ENCODE measurements at regions not wholly inside any gene's neighbourhood (a gene's known extent, or its start where the extent isn't known, plus 50 kb on each side); places are given as distances from the start of the nearest gene placed in this dataset.
"Not testable (repeated sequence)": the region's sequence is repeated elsewhere in the genome, so short reads cannot be mapped to it uniquely, and the experiment has no call there.

GRCh38 chr1:228943436-228943835 lies 208.2 kb downstream of the RHOU start:
- ATAC-seq (no peak), DNase-seq (no peak)
- intact Hi-C loops (cut with DNase I): no loop called here
- no peak overlapping the region for H3K27ac ChIP-seq
- H3K36me3 ChIP-seq: no peaks in the 10 kb centered on the region
- TF ChIP-seq CTCF (IDR thresholded peaks at IDR 0.05): no peak
- no peaks in the 10 kb centered on the region for H3K27me3 ChIP-seq (ENCODE audit: low read depth)
- no peak overlapping the region for H3K4me3 ChIP-seq
- H3K9me3 ChIP-seq: no peaks in the 10 kb centered on the region
- peaks cover 7% of the 10 kb centered on the region for H3K4me1 ChIP-seq

- Histone ChIP-seq H3K36me3 (no peaks in the 10 kb centered on the region), H3K27ac (no peak overlapping the region), H3K9me3 (no peaks in the 10 kb centered on the region), H3K4me1 (no peaks in the 10 kb centered on the region), H3K27me3 (ENCODE audit: low read depth) (no peaks in the 10 kb centered on the region), H3K4me3 (no peak overlapping the region)
- no peak for ATAC-seq
- TF ChIP-seq CTCF (IDR thresholded peaks at IDR 0.05): no peak
- intact Hi-C loops (cut with DNase I): no loop called here
- no peak for DNase-seq
Measured at GRCh38 chr1:228944296-228944695, 209.0 kb downstream of the RHOU start.

DNA sequence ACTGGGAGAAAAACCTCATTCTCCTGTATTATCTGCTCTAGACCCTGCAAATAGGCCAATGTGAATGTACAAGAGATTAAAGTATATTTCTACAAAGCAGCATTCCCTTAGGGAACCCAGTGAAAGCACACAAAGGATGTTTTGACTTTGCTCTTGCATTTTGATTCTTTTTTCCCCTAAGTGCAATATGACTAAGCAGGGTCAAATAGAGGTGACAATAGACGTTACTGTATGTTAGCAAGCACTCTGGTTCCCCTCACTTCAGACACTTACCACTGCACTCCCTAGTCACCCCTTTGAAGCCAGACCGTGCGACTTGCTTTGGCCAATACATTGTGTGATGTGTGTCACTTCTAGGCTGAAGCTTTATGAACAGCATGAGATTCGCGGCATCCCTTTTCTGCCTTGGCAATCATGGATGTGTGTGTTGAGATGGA lies 209.7 kb downstream of the RHOU start:
- H3K27ac ChIP-seq: no peak overlapping the region
- no peaks in the 10 kb centered on the region for H3K27me3 ChIP-seq (ENCODE audit: low read depth)
- no peaks in the 10 kb centered on the region for H3K4me1 ChIP-seq
- intact Hi-C loops (cut with DNase I): no loop called here
- no peaks in the 10 kb centered on the region for H3K36me3 ChIP-seq
- H3K4me3 ChIP-seq: no peak overlapping the region
- no peaks in the 10 kb centered on the region for H3K9me3 ChIP-seq
- TF ChIP-seq CTCF (IDR thresholded peaks at IDR 0.05): no peak
- ATAC-seq: peak in 1 of 2 donors; percentile 50
- no peak for DNase-seq

GRCh38 chr1:228945885-228946284 lies 210.6 kb downstream of the RHOU start:
- no peaks in the 10 kb centered on the region for H3K4me1 ChIP-seq
- no peaks in the 10 kb centered on the region for H3K27me3 ChIP-seq (ENCODE audit: low read depth)
- no peak overlapping the region for H3K4me3 ChIP-seq
- intact Hi-C loops (cut with DNase I): no loop called here
- no peak for DNase-seq
- no peaks in the 10 kb centered on the region for H3K9me3 ChIP-seq
- TF ChIP-seq CTCF (IDR thresholded peaks at IDR 0.05): no peak
- ATAC-seq: no peak
- no peak overlapping the region for H3K27ac ChIP-seq
- H3K36me3 ChIP-seq: no peaks in the 10 kb centered on the region

DNA sequence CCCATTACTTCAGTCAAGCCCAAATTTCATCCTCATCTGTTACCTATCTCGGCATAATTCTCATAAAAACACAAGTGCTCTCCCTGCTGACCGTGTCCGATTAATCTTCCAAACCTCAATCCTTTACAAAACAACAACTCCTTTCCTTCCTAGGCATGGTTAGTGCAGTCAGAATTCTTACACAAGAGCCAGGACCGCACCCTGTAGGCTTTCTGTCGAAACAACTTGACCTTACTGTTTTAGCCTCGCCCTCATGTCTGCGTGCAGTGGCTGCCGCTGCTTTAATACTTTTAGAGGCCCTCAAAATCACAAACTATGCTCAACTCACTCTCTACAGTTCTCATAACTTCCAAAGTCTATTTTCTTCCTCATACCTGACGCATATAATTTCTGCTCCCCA lies 214.3 kb downstream of the RHOU start:
- DNase-seq: peak; percentile 67
- H3K27me3 ChIP-seq (ENCODE audit: low read depth); H3K9me3 ChIP-seq; ATAC-seq; H3K36me3 ChIP-seq; intact Hi-C loops (cut with DNase I); H3K4me3 ChIP-seq; H3K4me1 ChIP-seq: not testable (repeated sequence)
- peak overlapping the region; percentile 71 for H3K27ac ChIP-seq

DNA sequence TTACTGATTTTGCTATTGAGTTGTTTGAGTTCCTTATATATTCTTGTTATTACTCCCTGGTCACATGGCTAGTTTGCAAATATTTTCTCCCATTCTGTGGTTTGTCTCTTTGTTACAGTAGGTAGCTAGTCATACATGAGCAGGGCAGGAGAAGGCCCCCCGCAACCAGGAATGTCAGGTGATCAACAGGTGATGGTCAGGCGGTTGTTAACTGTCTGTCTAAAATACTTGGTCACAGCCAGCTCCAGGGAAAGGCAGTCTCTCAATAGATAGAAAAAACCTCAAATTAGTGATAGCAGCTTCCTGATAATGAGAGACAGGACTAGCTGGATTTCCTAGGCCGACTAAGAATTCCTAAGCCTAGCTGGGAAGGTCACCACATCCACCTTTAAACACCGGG lies 217.9 kb downstream of the RHOU start:
- no peaks in the 10 kb centered on the region for H3K9me3 ChIP-seq
- H3K4me1 ChIP-seq: peaks cover 3% of the 10 kb centered on the region
- H3K27ac ChIP-seq: no peak overlapping the region
- ATAC-seq: no peak
- no peaks in the 10 kb centered on the region for H3K36me3 ChIP-seq
- intact Hi-C loops (cut with DNase I): no loop called here
- no peak overlapping the region for H3K4me3 ChIP-seq
- TF ChIP-seq CTCF (IDR thresholded peaks at IDR 0.05): no peak
- DNase-seq: no peak
- H3K27me3 ChIP-seq (ENCODE audit: low read depth): no peaks in the 10 kb centered on the region

GRCh38 chr1:228953808-228954207 lies 218.5 kb downstream of the RHOU start:
- H3K4me3 ChIP-seq; H3K9me3 ChIP-seq; H3K27me3 ChIP-seq (ENCODE audit: low read depth); DNase-seq; H3K36me3 ChIP-seq; H3K27ac ChIP-seq; intact Hi-C loops (cut with DNase I); H3K4me1 ChIP-seq; ATAC-seq: not testable (repeated sequence)

All from lower lobe of right lung (tissue), 2 donors.